H1 (cell line): ENCODE measurements at regions not wholly inside any gene's neighbourhood (a gene's known extent, or its start where the extent isn't known, plus 50 kb on each side); places are given as distances from the start of the nearest gene placed in this dataset.

Experiments
- CTCF ChIA-PET: fragments of 300-600 bp; sonication (Branson Sonifier 250); formaldehyde crosslinking; loops from one replicate; lab custom pipeline; 2021; ENCODE audit not compliant: partially characterized antibody; lab: Charles Lee
- POLR2A ChIA-PET: fragments of 300-600 bp; sonication (Branson Sonifier 250); formaldehyde crosslinking; loops from one replicate; lab custom pipeline; 2021; ENCODE audit warnings: inconsistent platforms; ENCODE audit not compliant: partially characterized antibody; lab: Charles Lee
- DNase-seq, 2 experiments: peaks; one replicate each; pipeline versions ENCODE4 v3.0.0 to v3.0.0-alpha.2; 2010 to 2022; ENCODE audit warnings: low spot score in 2 of 2, low read depth in 1 of 2, mixed read lengths in 1 of 2
- FAIRE-seq: peaks from 2 replicates; lab custom pipeline; 2011; peaks lifted over from hg19 to GRCh38; lab: Jason Lieb, UNC
- H2AFZ ChIP-seq: 2 replicates; pipeline ENCODE4 v1.8.1; 2012; ENCODE audit warnings: low read length, inconsistent platforms
- H2AK5ac ChIP-seq: 2 replicates; pipeline ENCODE4 v1.6.1; 2013; ENCODE audit warnings: low read depth, low read length
- H2BK120ac ChIP-seq: replicated peaks from 2 replicates; pipeline ENCODE3; 2013; ENCODE audit warnings: low read depth, low read length, inconsistent platforms
- H2BK12ac ChIP-seq: 2 replicates; pipeline ENCODE4 v1.6.1; 2013; ENCODE audit warnings: low read depth, low read length
- H2BK15ac ChIP-seq: 2 replicates; pipeline ENCODE4 v1.6.1; 2013; ENCODE audit warnings: low read length
- H2BK20ac ChIP-seq: 2 replicates; pipeline ENCODE4 v1.6.1; 2013; ENCODE audit warnings: low read length
- H2BK5ac ChIP-seq: 2 replicates; pipeline ENCODE4 v1.6.1; 2013; ENCODE audit warnings: low read depth, low read length
- H3K14ac ChIP-seq: 2 replicates; pipeline ENCODE4 v1.6.1; 2013; ENCODE audit warnings: inconsistent platforms; ENCODE audit not compliant: insufficient read length
- H3K18ac ChIP-seq: 2 replicates; pipeline ENCODE4 v1.6.1; 2013; ENCODE audit warnings: low read length; ENCODE audit errors: extremely low read depth
- H3K23ac ChIP-seq: 2 replicates; pipeline ENCODE4 v1.6.1; 2013; ENCODE audit warnings: inconsistent platforms; ENCODE audit not compliant: insufficient read length
- H3K23me2 ChIP-seq: 2 replicates; pipeline ENCODE4 v1.6.1; 2013; ENCODE audit warnings: low read depth, low read length
- H3K27ac ChIP-seq: 2 replicates; pipeline ENCODE4 v1.6.1; 2011; ENCODE audit warnings: low read depth, low read length, inconsistent platforms
- H3K27me3 ChIP-seq, 4 experiments: replicated peaks in 1 of 4; 1 replicate in 1 of 4; 2 replicates in 3 of 4; pipeline versions ENCODE4 v1.6.1 to v1.8.1; 2011 to 2013; ENCODE audit warnings: low read length in 3 of 4, mild to moderate bottlenecking in 3 of 4, inconsistent platforms in 2 of 4, mixed read lengths in 2 of 4, moderate library complexity in 1 of 4; ENCODE audit not compliant: control insufficient read depth in 3 of 4, insufficient read depth in 3 of 4; ENCODE audit errors: extremely low read depth in 1 of 4
- H3K36me3 ChIP-seq, 4 experiments: 2 replicates each; pipeline versions ENCODE4 v1.6.1 to v1.8.1; 2011 to 2013; ENCODE audit warnings: mild to moderate bottlenecking in 4 of 4, low read length in 3 of 4, moderate library complexity in 2 of 4, control low read depth in 1 of 4, inconsistent platforms in 1 of 4; ENCODE audit not compliant: insufficient read depth in 4 of 4, control insufficient read depth in 2 of 4
- H3K4ac ChIP-seq: replicated peaks from 2 replicates; pipeline ENCODE3; 2013; ENCODE audit warnings: low read length, low read depth, mixed read lengths, inconsistent platforms; ENCODE audit not compliant: insufficient read length
- H3K4me1 ChIP-seq, 4 experiments: replicated peaks in 1 of 4; 1 replicate in 1 of 4; 2 replicates in 3 of 4; pipeline versions ENCODE4 v1.6.1 to v1.8.1; 2011 to 2013; ENCODE audit warnings: low read length in 3 of 4, inconsistent platforms in 2 of 4, mixed read lengths in 1 of 4; ENCODE audit not compliant: insufficient read depth in 4 of 4, control insufficient read depth in 3 of 4
- H3K4me2 ChIP-seq, 2 experiments: 2 replicates each; pipeline versions ENCODE4 v1.6.1 to v1.8.1; 2011 to 2013; ENCODE audit warnings: low read depth in 2 of 2, low read length in 2 of 2, control low read depth in 1 of 2, inconsistent platforms in 1 of 2, mild to moderate bottlenecking in 1 of 2; ENCODE audit not compliant: insufficient read depth in 1 of 2
- H3K4me3 ChIP-seq, 4 experiments: fragments of 200-600, 300-600 bp in 1 of 4; sonication (generic), shearing (Covaris generic), sonication (Bioruptor Twin) in 1 of 4; 2 replicates each; pipeline versions ENCODE4 v1.5.1 to v1.8.1; 2011 to 2016; ENCODE audit warnings: low read length in 4 of 4, low read depth in 3 of 4, control low read depth in 2 of 4, inconsistent platforms in 2 of 4, mild to moderate bottlenecking in 2 of 4, mixed read lengths in 1 of 4, moderate library complexity in 1 of 4; ENCODE audit not compliant: insufficient read depth in 2 of 4; ENCODE audit errors: extremely low read depth in 1 of 4
- H3K56ac ChIP-seq: replicated peaks from 2 replicates; pipeline ENCODE3; 2013; ENCODE audit warnings: low read depth, mild to moderate bottlenecking, mixed read lengths, low read length, inconsistent platforms; ENCODE audit not compliant: insufficient read length
- H3K79me1 ChIP-seq: 2 replicates; pipeline ENCODE4 v1.6.1; 2013; ENCODE audit warnings: low read depth, low read length, control low read depth
- H3K79me2 ChIP-seq, 2 experiments: 2 replicates each; pipeline versions ENCODE4 v1.6.1 to v1.8.1; 2012 to 2013; ENCODE audit warnings: low read length in 2 of 2, mild to moderate bottlenecking in 2 of 2, inconsistent platforms in 1 of 2; ENCODE audit not compliant: insufficient read depth in 2 of 2, control insufficient read depth in 1 of 2
- H3K9ac ChIP-seq, 4 experiments: replicated peaks in 1 of 4; 1 replicate in 1 of 4; 2 replicates in 3 of 4; pipeline versions ENCODE4 v1.6.1 to v1.8.1; 2011 to 2013; ENCODE audit warnings: low read depth in 3 of 4, low read length in 3 of 4, control low read depth in 2 of 4, mild to moderate bottlenecking in 2 of 4, moderate library complexity in 2 of 4, inconsistent platforms in 1 of 4; ENCODE audit errors: extremely low read depth in 1 of 4
- H3K9me3 ChIP-seq, 2 experiments: 2 replicates each; pipeline versions ENCODE4 v1.6.1 to v1.8.1; 2012 to 2013; ENCODE audit warnings: mild to moderate bottlenecking in 2 of 2, moderate library complexity in 2 of 2, control low read depth in 1 of 2, inconsistent platforms in 1 of 2, low read depth in 1 of 2, low read length in 1 of 2, mixed read lengths in 1 of 2; ENCODE audit not compliant: insufficient read depth in 2 of 2
- H4K20me1 ChIP-seq, 2 experiments: replicated peaks in 1 of 2; 2 replicates each; pipeline versions ENCODE3 to v1.8.1; 2011 to 2013; ENCODE audit warnings: inconsistent platforms in 2 of 2, low read length in 2 of 2, mild to moderate bottlenecking in 1 of 2; ENCODE audit not compliant: insufficient read depth in 2 of 2, control insufficient read depth in 1 of 2
- H4K5ac ChIP-seq: 2 replicates; pipeline ENCODE4 v1.6.1; 2013; ENCODE audit warnings: low read length, low read depth, mixed read lengths, inconsistent platforms; ENCODE audit not compliant: insufficient read length
- H4K8ac ChIP-seq: 2 replicates; pipeline ENCODE4 v1.8.0; 2013; ENCODE audit warnings: mild to moderate bottlenecking, moderate library complexity, low read length, inconsistent platforms; ENCODE audit not compliant: insufficient read depth; ENCODE audit errors: extremely low read depth
- H4K91ac ChIP-seq: replicated peaks from 2 replicates; pipeline ENCODE3; 2013; ENCODE audit warnings: low read length, mixed read lengths, inconsistent platforms; ENCODE audit not compliant: insufficient read length
- BCL11A ChIP-seq, 2 experiments: IDR thresholded peaks; one replicate each; pipeline ENCODE4 v1.6.1; 2011; ENCODE audit warnings: low read depth in 2 of 2, low read length in 2 of 2, mild to moderate bottlenecking in 2 of 2
- CREB1 ChIP-seq: IDR thresholded peaks from 2 replicates; pipeline ENCODE4 v1.6.1; 2012; ENCODE audit warnings: inconsistent platforms
- CTBP2 ChIP-seq: IDR thresholded peaks from 2 replicates; pipeline ENCODE4 v1.7.0; 2011; ENCODE audit warnings: borderline replicate concordance, mild to moderate bottlenecking, moderate library complexity, mixed read lengths, low read length; ENCODE audit not compliant: insufficient read depth, insufficient read length
- EP300 ChIP-seq, 2 experiments: IDR thresholded peaks; 1 replicate in 1 of 2; 2 replicates in 1 of 2; pipeline ENCODE4 v1.6.1; 2011 to 2012; ENCODE audit warnings: low read depth in 2 of 2, low read length in 2 of 2, mild to moderate bottlenecking in 2 of 2, borderline replicate concordance in 1 of 2, inconsistent platforms in 1 of 2, moderate library complexity in 1 of 2
- GTF2F1 ChIP-seq: IDR thresholded peaks from 2 replicates; pipeline ENCODE4 v1.6.1; 2012; ENCODE audit warnings: low read depth, low read length, improper control_type of control experiment, borderline replicate concordance
- JUN ChIP-seq: IDR thresholded peaks from 2 replicates; pipeline ENCODE4 v1.6.1; 2011; ENCODE audit warnings: low read depth, mild to moderate bottlenecking, improper control_type of control experiment, low read length
- KDM4A ChIP-seq: IDR thresholded peaks from one replicate; pipeline ENCODE4 v1.7.1; 2012; ENCODE audit warnings: low read depth, mild to moderate bottlenecking, moderate library complexity, low read length, inconsistent platforms; ENCODE audit not compliant: severe bottlenecking
- PHF8 ChIP-seq: fragments of 200-600 bp; sonication (generic); conservative IDR thresholded peaks from 2 replicates; pipeline ENCODE4 v1.7.1; 2012; ENCODE audit warnings: low read depth, mild to moderate bottlenecking, inconsistent platforms, low read length, moderate library complexity
- POLR2A ChIP-seq, 2 experiments: IDR thresholded peaks; 1 replicate in 1 of 2; 2 replicates in 1 of 2; pipeline ENCODE4 v1.6.1; 2011; ENCODE audit warnings: low read depth in 2 of 2, low read length in 2 of 2, mild to moderate bottlenecking in 2 of 2; ENCODE audit errors: control extremely low read depth in 1 of 2
- SP2 ChIP-seq: IDR thresholded peaks from 2 replicates; pipeline ENCODE4 v1.6.1; 2012; ENCODE audit warnings: mild to moderate bottlenecking, low read length, inconsistent platforms
- SP4 ChIP-seq: IDR thresholded peaks from 2 replicates; pipeline ENCODE4 v1.6.1; 2012; ENCODE audit warnings: low read length, inconsistent platforms
- SUZ12 ChIP-seq: fragments of 200-600 bp; sonication (generic); IDR thresholded peaks from 2 replicates; pipeline ENCODE4 v1.6.1; 2012; ENCODE audit warnings: mild to moderate bottlenecking, inconsistent platforms, low read length, moderate library complexity, mixed read lengths
- TAF7 ChIP-seq: optimal IDR thresholded peaks from 2 replicates; pipeline ENCODE3; 2011; ENCODE audit warnings: low read depth, mild to moderate bottlenecking, inconsistent platforms, low read length, moderate library complexity, borderline replicate concordance
- TCF12 ChIP-seq: IDR thresholded peaks from 2 replicates; pipeline ENCODE4 v1.6.1; 2011; ENCODE audit warnings: low read depth, mild to moderate bottlenecking, low read length
- WGBS, 2 experiments: shearing (Covaris generic) in 1 of 2; methylation state at CpG; one replicate each; pipeline versions ENCODE4 v1.1.6 to v1.1.7; 2013 to 2015; ENCODE audit warnings: low lambda C conversion rate in 2 of 2, mixed read lengths in 2 of 2, inconsistent platforms in 1 of 2, low coverage in 1 of 2, missing lambda C conversion rate in 1 of 2; ENCODE audit not compliant: insufficient replicate concordance in 2 of 2, insufficient coverage in 1 of 2, insufficient read length in 1 of 2; ENCODE audit errors: extremely low coverage in 1 of 2, missing lambda C conversion rate in 1 of 2; 5-methylcytosine and 5-hydroxymethylcytosine counted together
- TF ChIP-seq, protein P1 (sequence below): IDR thresholded peaks from 2 replicates; pipeline ENCODE4 v1.6.1; 2011; ENCODE audit warnings: low read length, improper control_type of control experiment

DNA sequence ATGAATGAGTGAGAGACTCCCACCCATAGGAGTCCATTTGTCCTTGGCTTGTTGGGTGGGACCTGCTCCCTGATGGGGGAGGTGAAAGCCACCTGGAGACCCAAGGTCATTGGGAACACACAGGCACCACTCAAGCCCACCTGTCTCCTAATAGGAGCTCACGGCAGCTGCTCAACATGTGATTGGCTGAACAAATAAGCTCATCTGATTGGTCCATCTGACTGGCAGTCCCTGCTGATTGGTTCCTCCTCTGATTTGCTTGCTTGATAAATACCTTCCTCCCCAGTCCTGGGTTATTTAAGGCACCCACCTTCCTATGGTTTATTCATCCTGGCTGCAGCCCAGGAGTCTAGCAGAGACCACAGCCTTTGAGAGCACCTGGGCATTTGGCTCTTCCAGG, 502.9 kb downstream of the PTPRU start:
- no peak for DNase-seq
- Histone ChIP-seq H4K5ac (no peak overlapping the region), H3K23me2 (no peaks in the 10 kb centered on the region), H4K8ac (no peak overlapping the region), H2BK15ac (no peak overlapping the region), H3K56ac (no peak overlapping the region), H2BK120ac (no peak overlapping the region), H2AK5ac (no peak overlapping the region), H3K27ac (no peak overlapping the region), H3K4me3 (no peak overlapping the region), H2BK20ac (no peak overlapping the region), H3K18ac (no peak overlapping the region), H4K20me1 (no peaks in the 10 kb centered on the region), H2AFZ (no peak overlapping the region), H3K79me1 (no peaks in the 10 kb centered on the region), H3K14ac (no peak overlapping the region), H3K9ac (no peak overlapping the region), H3K27me3 (0 out of 7 replicates have a peak, but pooled peaks cover 0 to 5% (median 0%) of the 10 kb centered on the region in 4 experiments), H3K4me1 (no peaks in the 10 kb centered on the region), H4K91ac (no peak overlapping the region), H3K23ac (no peak overlapping the region), H2BK12ac (no peak overlapping the region), H3K4ac (no peak overlapping the region), H3K9me3 (no peaks in the 10 kb centered on the region), H3K79me2 (no peaks in the 10 kb centered on the region), H3K36me3 (no peaks in the 10 kb centered on the region), H3K4me2 (no peak overlapping the region), H2BK5ac (no peak overlapping the region)
- ChIA-PET CTCF (interaction anchor here (1.5 kb wide), 1 partner anchor 36 kb away, joined by 6 read pairs; no protein-coding TSS in a partner anchor), POLR2A (no interaction called here)
- 94% methylated on average over 1 of the region's 1 CpG; no CpG with 5 or more reads in 1 of the 2 experiments for WGBS, 2 experiments
- FAIRE-seq, result no peak
- TF ChIP-seq POLR2A (IDR thresholded peaks at IDR 0.05; ENCODE audit: control extremely low read depth in 1 of 2, low read depth in 2 of 2, low read length in 2 of 2) (no peak), SP4 (no peak), JUN (no peak), CREB1 (no peak), TCF12 (no peak), TAF7 (no peak), KDM4A (no peak), GTF2F1 (no peak), SUZ12 (no peak), EP300 (IDR thresholded peaks at IDR 0.05; ENCODE audit: borderline replicate concordance in 1 of 2, low read depth in 2 of 2, low read length in 2 of 2) (no peak), CTBP2 (no peak), SP2 (no peak), PHF8 (no peak), BCL11A (IDR thresholded peaks at IDR 0.05; ENCODE audit: low read depth in 2 of 2, low read length in 2 of 2) (no peak)
- TF ChIP-seq, protein P1, sequence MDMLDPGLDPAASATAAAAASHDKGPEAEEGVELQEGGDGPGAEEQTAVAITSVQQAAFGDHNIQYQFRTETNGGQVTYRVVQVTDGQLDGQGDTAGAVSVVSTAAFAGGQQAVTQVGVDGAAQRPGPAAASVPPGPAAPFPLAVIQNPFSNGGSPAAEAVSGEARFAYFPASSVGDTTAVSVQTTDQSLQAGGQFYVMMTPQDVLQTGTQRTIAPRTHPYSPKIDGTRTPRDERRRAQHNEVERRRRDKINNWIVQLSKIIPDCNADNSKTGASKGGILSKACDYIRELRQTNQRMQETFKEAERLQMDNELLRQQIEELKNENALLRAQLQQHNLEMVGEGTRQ, result no peak
